IMR-90 (cell line): ENCODE measurements at regions not wholly inside any gene's neighbourhood (a gene's known extent, or its start where the extent isn't known, plus 50 kb on each side); places are given as distances from the start of the nearest gene placed in this dataset.

ENCODE experiments used
- ATAC-seq: fragments of 200-7000 bp; cut with Tn5 transposase; 2 replicates; pipeline ENCODE4 v1.9.1; 2020; ENCODE audit warnings: low read depth, mild to moderate bottlenecking, moderate library complexity
- BruUV-seq: library from RNA; stranded (reverse); fragments of 400-500 nt; replicated peaks from 2 replicates; lab custom pipeline; 2021; lab: Mats Ljungman, UMichigan
- CTCF ChIA-PET: fragments of 300-600 bp; formaldehyde crosslinking; extraction: SDS; loops from one replicate; lab custom pipeline; 2021; ENCODE audit warnings: antibody characterized with exemption; lab: Yijun Ruan, JAX
- POLR2A ChIA-PET: fragments of 300-600 bp; sonication (Branson Sonifier 250); formaldehyde crosslinking; loops from one replicate; lab custom pipeline; 2022; ENCODE audit warnings: antibody characterized with exemption; ENCODE audit not compliant: unreplicated experiment; lab: Charles Lee
- DNase-seq: peaks from one replicate; pipeline ENCODE4 v3.0.0; 2013
- H2AFZ ChIP-seq: replicated peaks from 2 replicates; pipeline ENCODE3; 2013; ENCODE audit warnings: low read length, mild to moderate bottlenecking; ENCODE audit not compliant: poor library complexity
- H2AK5ac ChIP-seq: 2 replicates; pipeline ENCODE4 v1.6.1; 2013; ENCODE audit warnings: low read depth, low read length, inconsistent platforms
- H2AK9ac ChIP-seq: replicated peaks from 2 replicates; pipeline ENCODE3; 2013; ENCODE audit warnings: mild to moderate bottlenecking, low read depth, low read length, moderate library complexity; ENCODE audit not compliant: poor library complexity
- H2BK120ac ChIP-seq: 2 replicates; pipeline ENCODE4 v1.6.1; 2013; ENCODE audit warnings: low read depth, low read length, inconsistent platforms
- H2BK15ac ChIP-seq: 3 replicates; pipeline ENCODE4 v1.6.1; 2013; ENCODE audit warnings: low read depth, low read length, inconsistent platforms
- H2BK20ac ChIP-seq: 2 replicates; pipeline ENCODE4 v1.6.1; 2013; ENCODE audit warnings: low read depth, mild to moderate bottlenecking, inconsistent platforms, low read length, moderate library complexity
- H2BK5ac ChIP-seq: 2 replicates; pipeline ENCODE4 v1.6.1; 2013; ENCODE audit warnings: mild to moderate bottlenecking, low read depth, low read length, inconsistent platforms; ENCODE audit not compliant: poor library complexity, severe bottlenecking
- H3K14ac ChIP-seq: replicated peaks from 2 replicates; pipeline ENCODE4 v1.6.1; 2013; ENCODE audit warnings: low read depth, low read length, inconsistent platforms
- H3K18ac ChIP-seq: 2 replicates; pipeline ENCODE4 v1.6.1; 2013; ENCODE audit warnings: low read depth, low read length, control low read depth
- H3K23ac ChIP-seq: 2 replicates; pipeline ENCODE4 v1.6.1; 2013; ENCODE audit warnings: low read depth, low read length, inconsistent platforms
- H3K27ac ChIP-seq: 2 replicates; pipeline ENCODE4 v1.5.1; 2013; ENCODE audit warnings: mild to moderate bottlenecking, control low read depth, low read length; ENCODE audit not compliant: insufficient read depth
- H3K27me3 ChIP-seq: 2 replicates; pipeline ENCODE4 v1.6.1; 2013; ENCODE audit warnings: low read length; ENCODE audit not compliant: control insufficient read depth, insufficient read depth
- H3K36me3 ChIP-seq: 2 replicates; pipeline ENCODE4 v1.6.1; 2013; ENCODE audit warnings: low read length, mixed read lengths; ENCODE audit not compliant: control insufficient read depth, insufficient read depth
- H3K4ac ChIP-seq: 2 replicates; pipeline ENCODE4 v1.6.1; 2013; ENCODE audit warnings: low read depth, low read length, inconsistent platforms
- H3K4me1 ChIP-seq: 2 replicates; pipeline ENCODE4 v1.6.1; 2013; ENCODE audit warnings: low read length, mixed read lengths; ENCODE audit not compliant: control insufficient read depth, insufficient read depth
- H3K4me2 ChIP-seq: 2 replicates; pipeline ENCODE4 v1.6.1; 2013; ENCODE audit warnings: low read depth, mild to moderate bottlenecking, control low read depth, low read length, moderate library complexity
- H3K4me3 ChIP-seq: 2 replicates; pipeline ENCODE4 v1.5.1; 2013; ENCODE audit warnings: low read depth, mild to moderate bottlenecking, control low read depth, low read length, moderate library complexity; ENCODE audit not compliant: insufficient read depth
- H3K56ac ChIP-seq: 2 replicates; pipeline ENCODE4 v1.6.1; 2013; ENCODE audit warnings: low read length, inconsistent platforms; ENCODE audit not compliant: insufficient read depth; ENCODE audit errors: extremely low read depth
- H3K79me1 ChIP-seq, 2 experiments: 2 replicates each; pipeline ENCODE4 v1.6.1; 2013; ENCODE audit warnings: low read length in 2 of 2, inconsistent platforms in 1 of 2, low read depth in 1 of 2
- H3K9ac ChIP-seq: 2 replicates; pipeline ENCODE4 v1.6.1; 2013; ENCODE audit warnings: low read depth, low read length, control low read depth
- H3K9me1 ChIP-seq: 2 replicates; pipeline ENCODE4 v1.6.1; 2013; ENCODE audit warnings: low read length, inconsistent platforms; ENCODE audit not compliant: insufficient read depth
- H3K9me3 ChIP-seq: 2 replicates; pipeline ENCODE4 v1.6.1; 2013; ENCODE audit warnings: low read length; ENCODE audit not compliant: control insufficient read depth, insufficient read depth
- H4K20me1 ChIP-seq: 2 replicates; pipeline ENCODE4 v1.6.1; 2013; ENCODE audit warnings: low read length, inconsistent platforms; ENCODE audit not compliant: insufficient read depth
- H4K5ac ChIP-seq: 2 replicates; pipeline ENCODE4 v1.6.1; 2013; ENCODE audit warnings: mild to moderate bottlenecking, low read depth, low read length, control low read depth
- H4K8ac ChIP-seq, 2 experiments: 2 replicates each; pipeline ENCODE4 v1.6.1; 2013; ENCODE audit warnings: low read depth in 2 of 2, low read length in 2 of 2, control low read depth in 1 of 2, inconsistent platforms in 1 of 2
- H4K91ac ChIP-seq: 2 replicates; pipeline ENCODE4 v1.6.1; 2013; ENCODE audit warnings: low read depth, low read length, inconsistent platforms; ENCODE audit not compliant: insufficient read depth
- BHLHE40 ChIP-seq: fragments of 150-350 bp; IDR thresholded peaks from 2 replicates; pipeline ENCODE4 v1.6.1; 2016; ENCODE audit warnings: mild to moderate bottlenecking, low read depth, low read length
- CEBPB ChIP-seq: IDR thresholded peaks from 2 replicates; pipeline ENCODE4 v1.6.1; 2012; ENCODE audit warnings: low read depth, low read length, improper control_type of control experiment
- CHD1 ChIP-seq: IDR thresholded peaks from 2 replicates; pipeline ENCODE4 v1.6.1; 2012; ENCODE audit warnings: low read depth, low read length, improper control_type of control experiment
- CTCF ChIP-seq: conservative IDR thresholded peaks from 2 replicates; pipeline ENCODE4 v1.5.1; 2012; ENCODE audit warnings: mild to moderate bottlenecking, low read depth, low read length, improper control_type of control experiment
- ELK1 ChIP-seq: fragments of 150-350 bp; IDR thresholded peaks from 2 replicates; pipeline ENCODE4 v1.6.1; 2016; ENCODE audit warnings: low read depth, mild to moderate bottlenecking, low read length, moderate library complexity, borderline replicate concordance
- FOS ChIP-seq: fragments of 150-350 bp; IDR thresholded peaks from 2 replicates; pipeline ENCODE4 v1.6.1; 2016; ENCODE audit warnings: low read depth, low read length
- MAFK ChIP-seq: IDR thresholded peaks from 2 replicates; pipeline ENCODE4 v1.6.1; 2012; ENCODE audit warnings: low read depth, low read length, improper control_type of control experiment
- MAZ ChIP-seq: IDR thresholded peaks from 2 replicates; pipeline ENCODE4 v1.6.1; 2012; ENCODE audit warnings: low read depth, mild to moderate bottlenecking, low read length, improper control_type of control experiment, moderate library complexity, borderline replicate concordance
- MXI1 ChIP-seq: IDR thresholded peaks from 2 replicates; pipeline ENCODE4 v1.6.1; 2012; ENCODE audit warnings: low read depth, mild to moderate bottlenecking, low read length, moderate library complexity, borderline replicate concordance
- NFE2L2 ChIP-seq: fragments of 150-350 bp; IDR thresholded peaks from 2 replicates; pipeline ENCODE4 v1.6.1; 2016; ENCODE audit warnings: low read depth, mild to moderate bottlenecking, low read length
- POLR2A ChIP-seq: IDR thresholded peaks from 2 replicates; pipeline ENCODE4 v1.6.1; 2012; ENCODE audit warnings: mild to moderate bottlenecking, low read depth, low read length
- RAD21 ChIP-seq: IDR thresholded peaks from 2 replicates; pipeline ENCODE4 v1.6.1; 2012; ENCODE audit warnings: low read length, improper control_type of control experiment
- RCOR1 ChIP-seq: IDR thresholded peaks from 2 replicates; pipeline ENCODE4 v1.6.1; 2012; ENCODE audit warnings: mild to moderate bottlenecking, low read length, improper control_type of control experiment; ENCODE audit not compliant: insufficient replicate concordance
- RFX5 ChIP-seq: IDR thresholded peaks from 2 replicates; pipeline ENCODE4 v1.8.0; 2012; ENCODE audit warnings: low read depth, mild to moderate bottlenecking, low read length, moderate library complexity
- SMC3 ChIP-seq: fragments of 150-350 bp; IDR thresholded peaks from 2 replicates; pipeline ENCODE4 v1.6.1; 2016; ENCODE audit warnings: low read depth, mild to moderate bottlenecking, antibody characterized with exemption, low read length, moderate library complexity
- USF2 ChIP-seq: fragments of 150-350 bp; IDR thresholded peaks from 2 replicates; pipeline ENCODE4 v1.6.1; 2017; ENCODE audit warnings: mild to moderate bottlenecking, antibody characterized with exemption, low read length, low read depth
- WGBS, 2 experiments: methylation state at CpG; one replicate each; pipeline versions ENCODE4 v1.1.5 to v1.1.7; 2013; ENCODE audit warnings: missing lambda C conversion rate in 2 of 2; ENCODE audit not compliant: insufficient read length in 1 of 2; ENCODE audit errors: extremely low coverage in 2 of 2; 5-methylcytosine and 5-hydroxymethylcytosine counted together
- dilution Hi-C: fragments of 300-500 bp; cut with HindIII; formaldehyde crosslinking; loops from one replicate; pipeline ENCODE4 v1.14.3; 2018; ENCODE audit warnings: low sequenced_read_pairs; ENCODE audit not compliant: unreplicated experiment
- in situ Hi-C: fragments of 300-500 bp; cut with MboI; formaldehyde crosslinking; loops from 3 replicates; pipeline ENCODE4 v1.14.3; 2019; ENCODE audit warnings: low sequenced_read_pairs, inconsistent platforms, mixed read lengths
- intact Hi-C: fragments of 100-400 bp; cut with micrococcal nuclease; formaldehyde crosslinking; loops from 2 replicates; pipeline ENCODE4 v1.10.0; 2022

- Histone ChIP-seq H2BK15ac (no peak overlapping the region), H4K5ac (no peak overlapping the region), H3K4me3 (no peak overlapping the region), H3K14ac (no peak overlapping the region), H2BK20ac (no peak overlapping the region), H3K4me2 (no peak overlapping the region), H3K9me1 (no peaks in the 10 kb centered on the region), H4K91ac (no peak overlapping the region), H3K4ac (no peak overlapping the region), H2AK9ac (no peak overlapping the region), H3K4me1 (no peaks in the 10 kb centered on the region; the same call in 1 of the 2 replicates), H4K8ac (no peak overlapping the region), H3K9ac (no peak overlapping the region), H2BK120ac (no peak overlapping the region), H2AK5ac (no peak overlapping the region), H4K20me1 (no peaks in the 10 kb centered on the region), H3K56ac (no peak overlapping the region), H3K23ac (no peak overlapping the region), H3K9me3 (no peaks in the 10 kb centered on the region), H3K27ac (no peak overlapping the region), H3K18ac (no peak overlapping the region), H2BK5ac (no peak overlapping the region), H3K79me1 (no peaks in the 10 kb centered on the region), H3K36me3 (no peaks in the 10 kb centered on the region), H2AFZ (no peak overlapping the region), H3K27me3 (no peaks in the 10 kb centered on the region)
- ATAC-seq (no peak), DNase-seq (no peak)
- in situ Hi-C loops (no loop called here), intact Hi-C loops (no loop called here), dilution Hi-C loops (no loop called here)
- POLR2A ChIA-PET = no interaction called here
- BruUV-seq = no TSS peak
- no CpG with 5 or more reads among the region's 1 CpG for WGBS, 2 experiments
- TF ChIP-seq MXI1 = no peak
- no peak for TF ChIP-seq CHD1
- TF ChIP-seq SMC3 = no peak
- TF ChIP-seq POLR2A = no peak
- no peak for TF ChIP-seq BHLHE40
- TF ChIP-seq ELK1 = no peak
- no peak for TF ChIP-seq USF2
- TF ChIP-seq RAD21 = no peak
- TF ChIP-seq MAZ = no peak
- TF ChIP-seq FOS = no peak
- no peak for TF ChIP-seq MAFK
- TF ChIP-seq RFX5 = no peak
- no peak for TF ChIP-seq CTCF
- TF ChIP-seq RCOR1 = no peak
- no peak for TF ChIP-seq NFE2L2
- no peak for TF ChIP-seq CEBPB
- CTCF ChIA-PET = no interaction called here
Measured at GRCh38 chr1:209504571-209504970, 78.9 kb upstream of the CAMK1G start.
